GM10266 (cell line): ENCODE measurements at regions not wholly inside any gene's neighbourhood (a gene's known extent, or its start where the extent isn't known, plus 50 kb on each side); places are given as distances from the start of the nearest gene placed in this dataset.

Experiments
- DNase-seq: peaks from one replicate; pipeline ENCODE4 v3.0.0; 2012; ENCODE audit errors: extremely low spot score
- TF ChIP-seq, protein P1 (sequence below): IDR thresholded peaks from 2 replicates; pipeline ENCODE4 v1.5.1; 2012; ENCODE audit warnings: mild to moderate bottlenecking, low read depth; ENCODE audit not compliant: control insufficient read depth, insufficient read depth; ENCODE audit errors: missing control alignments

GRCh38 chr4:111028795-111029194 is 405.9 kb upstream of the PITX2 start:
- no peak for DNase-seq
- TF ChIP-seq, protein P1, sequence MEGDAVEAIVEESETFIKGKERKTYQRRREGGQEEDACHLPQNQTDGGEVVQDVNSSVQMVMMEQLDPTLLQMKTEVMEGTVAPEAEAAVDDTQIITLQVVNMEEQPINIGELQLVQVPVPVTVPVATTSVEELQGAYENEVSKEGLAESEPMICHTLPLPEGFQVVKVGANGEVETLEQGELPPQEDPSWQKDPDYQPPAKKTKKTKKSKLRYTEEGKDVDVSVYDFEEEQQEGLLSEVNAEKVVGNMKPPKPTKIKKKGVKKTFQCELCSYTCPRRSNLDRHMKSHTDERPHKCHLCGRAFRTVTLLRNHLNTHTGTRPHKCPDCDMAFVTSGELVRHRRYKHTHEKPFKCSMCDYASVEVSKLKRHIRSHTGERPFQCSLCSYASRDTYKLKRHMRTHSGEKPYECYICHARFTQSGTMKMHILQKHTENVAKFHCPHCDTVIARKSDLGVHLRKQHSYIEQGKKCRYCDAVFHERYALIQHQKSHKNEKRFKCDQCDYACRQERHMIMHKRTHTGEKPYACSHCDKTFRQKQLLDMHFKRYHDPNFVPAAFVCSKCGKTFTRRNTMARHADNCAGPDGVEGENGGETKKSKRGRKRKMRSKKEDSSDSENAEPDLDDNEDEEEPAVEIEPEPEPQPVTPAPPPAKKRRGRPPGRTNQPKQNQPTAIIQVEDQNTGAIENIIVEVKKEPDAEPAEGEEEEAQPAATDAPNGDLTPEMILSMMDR: no peak

DNA sequence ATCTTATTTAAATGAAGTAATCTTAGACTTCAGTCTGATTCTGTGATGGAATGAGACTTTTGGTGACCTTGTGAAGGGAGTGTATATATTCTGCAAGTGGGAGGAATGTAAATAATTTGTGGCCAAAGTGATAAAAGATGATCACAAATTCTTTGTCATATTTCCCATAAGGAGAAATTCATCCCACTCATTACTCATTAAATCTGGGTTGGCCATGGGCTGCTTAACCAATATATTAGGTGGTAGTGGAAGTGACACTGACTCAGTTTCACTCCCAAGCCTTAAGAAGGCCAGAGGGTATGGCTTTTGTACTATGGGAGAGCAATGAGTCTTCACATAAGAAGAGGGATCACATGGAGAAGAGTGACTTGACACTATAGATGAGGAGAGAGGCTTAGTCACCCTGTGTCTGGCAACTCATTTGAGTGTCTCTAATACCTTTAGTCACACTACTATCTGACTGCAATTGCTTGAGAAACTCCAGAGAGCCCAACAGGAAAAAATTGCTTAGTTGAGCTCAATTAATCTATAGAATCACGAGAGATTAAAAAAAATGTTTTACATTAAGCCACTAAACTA is 408.2 kb upstream of the PITX2 start:
- DNase-seq: no peak

DNA sequence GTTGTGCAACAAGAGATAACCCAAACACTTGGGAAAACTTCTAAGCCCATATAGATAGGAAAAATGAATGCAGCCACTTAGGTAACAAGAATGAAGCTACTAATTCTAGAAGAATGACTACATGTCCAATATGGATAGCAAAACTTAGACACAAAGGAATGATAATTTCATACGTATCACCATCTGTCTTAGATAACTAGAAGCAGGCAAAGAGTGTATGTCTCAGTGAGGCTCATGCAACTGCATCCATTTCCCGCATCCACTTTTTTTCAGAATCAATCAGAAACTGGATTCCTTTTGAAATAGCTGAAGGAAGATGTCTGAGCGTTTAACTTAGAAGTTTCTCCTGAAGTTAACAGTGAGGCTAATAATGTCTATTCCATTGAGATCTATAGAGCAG is 408.7 kb upstream of the PITX2 start:
- no peak for DNase-seq
- TF ChIP-seq, protein P1: no peak

More for the DNA sequence above, 408.2 kb upstream of the PITX2 start:
- TF ChIP-seq, protein P1: no peak

GRCh38 chr4:111037591-111038360 is 414.9 kb upstream of the PITX2 start:
- no peak for DNase-seq
- TF ChIP-seq, protein P1: no peak

DNA sequence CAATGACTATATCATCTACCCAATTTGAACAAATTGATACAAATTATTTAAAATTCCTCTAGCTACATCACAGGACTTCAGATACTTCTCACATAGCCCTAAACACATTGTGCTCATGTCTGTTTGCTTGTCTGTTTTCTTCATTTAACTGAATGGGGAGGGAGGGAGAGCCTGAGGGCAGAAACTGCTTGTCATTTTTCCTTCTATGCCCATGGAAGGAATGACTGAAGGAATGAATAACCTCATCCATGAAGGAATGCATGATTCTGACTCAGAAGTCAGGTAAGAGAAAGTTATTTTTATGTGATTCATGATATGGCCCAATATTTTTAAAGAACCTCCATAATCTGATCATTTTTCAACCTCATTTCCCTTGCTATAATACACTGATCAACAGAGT is 418.0 kb upstream of the PITX2 start:
- TF ChIP-seq, protein P1: no peak
- no peak for DNase-seq

DNA sequence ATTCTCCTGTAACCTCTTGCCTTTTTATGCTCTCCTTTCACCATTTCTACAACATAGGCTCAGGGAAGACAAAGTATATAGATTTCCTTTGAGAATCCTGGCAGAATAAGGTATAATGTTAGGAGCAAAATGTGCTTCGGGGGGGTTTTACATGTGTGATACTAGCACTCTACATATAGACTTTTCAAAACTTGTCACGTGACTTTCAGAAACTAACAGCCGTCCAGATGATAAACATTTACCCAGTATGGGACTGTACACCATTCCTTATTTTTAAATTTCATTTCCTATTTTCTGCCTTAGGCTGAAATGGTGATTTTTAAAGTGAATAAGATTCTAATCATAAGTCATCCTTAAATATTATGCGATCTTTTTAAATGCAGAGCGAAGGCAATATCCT is 420.4 kb upstream of the PITX2 start:
- TF ChIP-seq, protein P1: no peak
- DNase-seq: no peak

- TF ChIP-seq, protein P1: no peak
- no peak for DNase-seq
Observed at GRCh38 chr4:111045992-111046391, 423.1 kb upstream of the PITX2 start.
